Suprapubic skin (tissue), 3 donors: ENCODE measurements at regions not wholly inside any gene's neighbourhood (a gene's known extent, or its start where the extent isn't known, plus 50 kb on each side); places are given as distances from the start of the nearest gene placed in this dataset.

Experiments used
- CTCF ChIP-seq, 2 donors: fragments of 200-600 bp in 1 of 2; fragments of 450-650 bp in 1 of 2; sonication (generic) in 1 of 2; IDR thresholded peaks; one replicate each; pipeline ENCODE4 v1.5.1; 2016 to 2019; ENCODE audit warnings: antibody characterized with exemption in 2 of 2, mild to moderate bottlenecking in 1 of 2, moderate library complexity in 1 of 2
- POLR2A ChIP-seq, 2 donors: fragments of 450-650 bp; IDR thresholded peaks; one replicate each; pipeline ENCODE4 v1.6.1; 2017; ENCODE audit warnings: antibody characterized with exemption in 2 of 2, mild to moderate bottlenecking in 2 of 2, moderate library complexity in 2 of 2

- no peak for TF ChIP-seq CTCF (IDR thresholded peaks at IDR 0.05)
- TF ChIP-seq POLR2A (IDR thresholded peaks at IDR 0.05): no peak
Measured at GRCh38 chr18:67319109-67319508, 197.4 kb downstream of the DSEL start.
